ENCODE measurements at regions not wholly inside any gene's neighbourhood (a gene's known extent, or its start where the extent isn't known, plus 50 kb on each side); places are given as distances from the start of the nearest gene placed in this dataset.

DNA sequence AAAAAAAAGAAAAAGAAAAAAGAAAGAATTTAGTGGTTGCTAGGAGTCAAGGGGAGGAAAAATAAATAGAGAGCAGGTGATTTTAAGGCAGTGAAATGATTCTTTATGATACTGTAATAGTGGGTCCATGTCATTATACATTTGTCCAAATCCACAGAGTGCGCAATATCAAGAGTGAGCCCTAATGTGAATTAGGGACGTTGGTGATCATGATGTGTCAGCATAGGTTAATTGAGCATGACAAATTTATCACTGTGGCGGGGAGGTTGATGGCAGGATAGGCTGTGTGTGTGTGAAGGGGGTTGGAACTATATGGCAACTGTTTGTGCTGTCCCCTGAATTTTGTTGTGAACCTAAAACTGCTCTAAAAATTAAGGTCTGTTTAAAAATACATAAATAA lies 357.8 kb downstream of the ICE1 start:
- Histone ChIP-seq H2BK12ac (ENCODE audit: low read depth, low read length) (no peak overlapping the region), H2BK5ac (ENCODE audit: low read depth, low read length) (no peak overlapping the region), H4K5ac (ENCODE audit: insufficient read length, low read depth, low read length) (no peak overlapping the region), H3K79me1 (ENCODE audit: low read depth, low read length) (no peaks in the 10 kb centered on the region), H3K18ac (ENCODE audit: extremely low read depth, low read length) (no peak overlapping the region), H3K56ac (replicated peaks; ENCODE audit: insufficient read length, low read depth, low read length) (no peak overlapping the region), H3K27me3 (replicated peaks in 1 of 4; ENCODE audit: control insufficient read depth in 3 of 4, extremely low read depth in 1 of 4, insufficient read depth in 3 of 4, low read length in 3 of 4) (no peaks in the 10 kb centered on the region), H3K79me2 (ENCODE audit: control insufficient read depth in 1 of 2, insufficient read depth in 2 of 2, low read length in 2 of 2) (no peaks in the 10 kb centered on the region), H2AFZ (ENCODE audit: low read length) (no peak overlapping the region), H2AK5ac (ENCODE audit: low read depth, low read length) (no peak overlapping the region), H3K9me3 (ENCODE audit: insufficient read depth in 2 of 2, low read depth in 1 of 2, low read length in 1 of 2) (no peaks in the 10 kb centered on the region), H2BK120ac (replicated peaks; ENCODE audit: low read depth, low read length) (no peak overlapping the region), H2BK15ac (ENCODE audit: low read length) (no peak overlapping the region), H3K4ac (replicated peaks; ENCODE audit: insufficient read length, low read depth, low read length) (no peak overlapping the region), H3K9ac (replicated peaks in 1 of 4; ENCODE audit: extremely low read depth in 1 of 4, low read depth in 3 of 4, low read length in 3 of 4) (no peak overlapping the region), H3K23ac (ENCODE audit: insufficient read length) (no peak overlapping the region), H3K14ac (ENCODE audit: insufficient read length) (no peak overlapping the region), H3K4me3 (ENCODE audit: extremely low read depth in 1 of 4, insufficient read depth in 2 of 4, low read depth in 3 of 4, low read length in 4 of 4) (no peak overlapping the region), H3K27ac (ENCODE audit: low read depth, low read length) (no peak overlapping the region), H3K4me2 (ENCODE audit: insufficient read depth in 1 of 2, low read depth in 2 of 2, low read length in 2 of 2) (no peak overlapping the region), H4K8ac (ENCODE audit: extremely low read depth, insufficient read depth, low read length) (no peak overlapping the region), H2BK20ac (ENCODE audit: low read length) (no peak overlapping the region), H3K36me3 (ENCODE audit: control insufficient read depth in 2 of 4, insufficient read depth in 4 of 4, low read length in 3 of 4) (no peaks in the 10 kb centered on the region), H3K4me1 (replicated peaks in 1 of 4; ENCODE audit: control insufficient read depth in 3 of 4, insufficient read depth in 4 of 4, low read length in 3 of 4) (no peaks in the 10 kb centered on the region), H4K91ac (replicated peaks; ENCODE audit: insufficient read length, low read length) (no peak overlapping the region), H3K23me2 (ENCODE audit: low read depth, low read length) (no peaks in the 10 kb centered on the region), H4K20me1 (replicated peaks in 1 of 2; ENCODE audit: control insufficient read depth in 1 of 2, insufficient read depth in 2 of 2, low read length in 2 of 2) (no peaks in the 10 kb centered on the region)
- FAIRE-seq (no peak), DNase-seq (ENCODE audit: low read depth in 1 of 2, low spot score in 2 of 2) (no peak)
- ChIA-PET CTCF (ENCODE audit: partially characterized antibody) (interaction anchor here (0.5 kb wide), 1 partner anchor 98 kb away, joined by 3 read pairs; no protein-coding TSS in a partner anchor), POLR2A (ENCODE audit: partially characterized antibody) (no interaction called here)
- WGBS, 2 experiments (ENCODE audit: extremely low coverage in 1 of 2, insufficient coverage in 1 of 2, insufficient read length in 1 of 2, insufficient replicate concordance in 2 of 2, low coverage in 1 of 2, low lambda C conversion rate in 2 of 2, missing lambda C conversion rate in 1 of 2), result 90% methylated on average over 3 of the region's 3 CpGs; no CpG with 5 or more reads in 1 of the 2 experiments
- TF ChIP-seq RBBP5 (IDR thresholded peaks at IDR 0.05; ENCODE audit: borderline replicate concordance, low read depth, low read length), result no peak

All from H1 (cell line).